K562 (cell line): ENCODE measurements at regions not wholly inside any gene's neighbourhood (a gene's known extent, or its start where the extent isn't known, plus 50 kb on each side); places are given as distances from the start of the nearest gene placed in this dataset.

ENCODE experiments used
- ATAC-seq: fragments of 200-7000 bp; cut with Tn5 transposase; 3 replicates; pipeline ENCODE4 v1.9.1; 2020; ENCODE audit warnings: moderate library complexity
- BruUV-seq: library from RNA; stranded (reverse); fragments of 400-500 nt; replicated peaks from 2 replicates; lab custom pipeline; 2021; lab: Mats Ljungman, UMichigan
- CTCF ChIA-PET: fragments of 300-600 bp; formaldehyde crosslinking; extraction: SDS; loops from one replicate; lab custom pipeline; 2021; ENCODE audit warnings: low intra/inter-chr PET ratio; lab: Yijun Ruan, JAX
- POLR2A ChIA-PET: fragments of 300-600, 350-650 bp; sonication (Branson Sonifier 250); formaldehyde crosslinking; extraction: SDS; loops from one replicate; lab custom pipeline; 2021; ENCODE audit warnings: antibody characterized with exemption, inconsistent platforms; lab: Yijun Ruan, JAX
- DNase-seq, 4 experiments: peaks; one replicate each; pipeline versions ENCODE4 v3.0.0 to v3.0.0-alpha.2; 2011 to 2018; ENCODE audit warnings: low spot score in 3 of 4, mixed read lengths in 3 of 4; ENCODE audit errors: extremely low read depth in 1 of 4
- FAIRE-seq: peaks from 2 replicates; lab custom pipeline; 2011; peaks lifted over from hg19 to GRCh38; lab: Jason Lieb, UNC
- H2AFZ ChIP-seq: 2 replicates; pipeline ENCODE4 v1.6.0; 2011; ENCODE audit warnings: low read depth, low read length, control low read depth, inconsistent platforms
- H3K27ac ChIP-seq: fragments of 200-600 bp; 3 replicates; pipeline ENCODE4 v1.8.0; 2011; ENCODE audit warnings: low read depth, mild to moderate bottlenecking, control low read depth, inconsistent platforms, low read length, moderate library complexity, mixed read lengths; ENCODE audit errors: extremely low read depth
- H3K27me3 ChIP-seq, 2 experiments: fragments of 300-600 bp in 1 of 2; 2 replicates in 1 of 2; 3 replicates in 1 of 2; pipeline versions ENCODE4 v1.6.0 to v1.8.0; 2011; ENCODE audit warnings: inconsistent platforms in 2 of 2, low read length in 2 of 2, mild to moderate bottlenecking in 1 of 2, mixed read lengths in 1 of 2, moderate library complexity in 1 of 2; ENCODE audit not compliant: control insufficient read depth in 2 of 2, insufficient read depth in 2 of 2
- H3K36me3 ChIP-seq: fragments of 300-600 bp; 3 replicates; pipeline ENCODE4 v1.8.0; 2011; ENCODE audit warnings: mild to moderate bottlenecking, low read length, inconsistent platforms; ENCODE audit not compliant: control insufficient read depth, insufficient read depth
- H3K4me1 ChIP-seq, 2 experiments: fragments of 200-600 bp in 1 of 2; replicated peaks in 1 of 2; 2 replicates in 1 of 2; 3 replicates in 1 of 2; pipeline versions ENCODE4 v1.5.1 to v1.8.0; 2011; ENCODE audit warnings: inconsistent platforms in 2 of 2, low read length in 2 of 2, mild to moderate bottlenecking in 1 of 2, mixed read lengths in 1 of 2, moderate library complexity in 1 of 2; ENCODE audit not compliant: control insufficient read depth in 2 of 2, insufficient read depth in 2 of 2
- H3K4me2 ChIP-seq: 2 replicates; pipeline ENCODE4 v1.6.1; 2011; ENCODE audit warnings: low read length, control low read depth, inconsistent platforms, mixed read lengths; ENCODE audit not compliant: insufficient read depth
- H3K4me3 ChIP-seq: fragments of 200-600 bp; sonication (generic), shearing (Covaris generic); 2 replicates; pipeline ENCODE4 v1.5.1; 2016; ENCODE audit warnings: control low read depth, inconsistent platforms
- H3K79me2 ChIP-seq: fragments of 200-600 bp; 3 replicates; pipeline ENCODE4 v1.8.0; 2011; ENCODE audit warnings: low read length, inconsistent platforms; ENCODE audit not compliant: control insufficient read depth, insufficient read depth
- H3K9ac ChIP-seq, 2 experiments: 2 replicates each; pipeline versions ENCODE4 v1.6.0 to v1.6.1; 2011; ENCODE audit warnings: low read depth in 2 of 2, low read length in 2 of 2, control low read depth in 1 of 2, inconsistent platforms in 1 of 2, mild to moderate bottlenecking in 1 of 2, mixed read lengths in 1 of 2; ENCODE audit not compliant: insufficient read depth in 1 of 2
- H3K9me1 ChIP-seq: one replicate; pipeline ENCODE4 v1.6.0; 2011; ENCODE audit warnings: inconsistent platforms, mild to moderate bottlenecking, low read length, moderate library complexity; ENCODE audit not compliant: control insufficient read depth, insufficient read depth
- H3K9me3 ChIP-seq: replicated peaks from 2 replicates; pipeline ENCODE4 v1.5.1; 2011; ENCODE audit warnings: low read depth, low read length, inconsistent platforms; ENCODE audit not compliant: control insufficient read depth, insufficient read depth
- H4K20me1 ChIP-seq: replicated peaks from 2 replicates; pipeline ENCODE4 v1.6.1; 2011; ENCODE audit warnings: low read length, inconsistent platforms, mixed read lengths; ENCODE audit not compliant: control insufficient read depth, insufficient read depth
- ETV6 ChIP-seq, 3 experiments: fragments of 150-350 bp in 1 of 3; sonication (generic) in 1 of 3; formaldehyde crosslinking in 1 of 3; IDR thresholded peaks; 2 replicates each; pipeline versions ENCODE4 v1.6.1 to v1.8.0; 2014 to 2022; ENCODE audit warnings: borderline replicate concordance in 2 of 3, low read depth in 2 of 3, antibody characterized with exemption in 1 of 3, low read length in 1 of 3, mild to moderate bottlenecking in 1 of 3, missing genetic modification reagents in 1 of 3
- GTF2A2 ChIP-seq: IDR thresholded peaks from 2 replicates; pipeline ENCODE4 v1.6.1; 2016; ENCODE audit warnings: mild to moderate bottlenecking, missing genetic modification characterization, missing compliant biosample characterization
- HNRNPH1 ChIP-seq: fragments of 200-400 bp; formaldehyde crosslinking; optimal IDR thresholded peaks from 2 replicates; pipeline ENCODE3; 2017; ENCODE audit warnings: low read depth, mild to moderate bottlenecking, low read length, moderate library complexity
- HNRNPUL1 ChIP-seq: fragments of 200-400 bp; formaldehyde crosslinking; IDR thresholded peaks from 2 replicates; pipeline ENCODE4 v1.6.1; 2017; ENCODE audit warnings: low read length
- ILK ChIP-seq: fragments of 450-650 bp; IDR thresholded peaks from 2 replicates; pipeline ENCODE4 v1.6.1; 2016; ENCODE audit warnings: missing genetic modification characterization, low read depth, mild to moderate bottlenecking, missing compliant biosample characterization, moderate library complexity, borderline replicate concordance
- MAFG ChIP-seq: fragments of 450-650 bp; conservative IDR thresholded peaks from 2 replicates; pipeline ENCODE4 v1.6.1; 2016; ENCODE audit warnings: missing genetic modification characterization, missing compliant biosample characterization
- PTTG1 ChIP-seq: fragments of 450-650 bp; IDR thresholded peaks from 2 replicates; pipeline ENCODE4 v1.6.1; 2016; ENCODE audit warnings: low read depth, mild to moderate bottlenecking, missing genetic modification characterization, missing compliant biosample characterization
- ZBTB7A ChIP-seq: IDR thresholded peaks from 2 replicates; pipeline ENCODE4 v1.6.1; 2011; ENCODE audit warnings: low read depth, mild to moderate bottlenecking, low read length, moderate library complexity, borderline replicate concordance; ENCODE audit not compliant: control insufficient read depth
- ZNF184 ChIP-seq: sonication (generic); formaldehyde crosslinking; IDR thresholded peaks from 2 replicates; pipeline ENCODE4 v1.5.0; 2020; ENCODE audit warnings: missing genetic modification reagents
- ZNF239 ChIP-seq: fragments of 250-450 bp; sonication (Bioruptor Pico); IDR thresholded peaks from 2 replicates; pipeline ENCODE4 v1.4.0; 2020; ENCODE audit warnings: mild to moderate bottlenecking
- ZNF354B ChIP-seq: fragments of 250-450 bp; sonication (Bioruptor Pico); IDR thresholded peaks from 2 replicates; pipeline ENCODE4 v1.4.0; 2020
- WGBS: fragments of 100-300 bp; shearing (Covaris generic); methylation state at CpG from one replicate; pipeline ENCODE4 v1.1.6; 2016; ENCODE audit warnings: low coverage, mixed read lengths; ENCODE audit not compliant: insufficient coverage; ENCODE audit errors: missing lambda C conversion rate; 5-methylcytosine and 5-hydroxymethylcytosine counted together
- in situ Hi-C: fragments of 300-500 bp; cut with MboI; formaldehyde crosslinking; loops from 4 replicates; pipeline ENCODE4 v1.15.0; 2018; ENCODE audit warnings: inconsistent platforms, mixed read lengths
- intact Hi-C: fragments of 100-400 bp; cut with micrococcal nuclease; formaldehyde crosslinking; loops from 2 replicates; pipeline ENCODE4 v1.14.2; 2022
- TF ChIP-seq, protein P1 (sequence below): fragments of 250-450 bp; sonication (Bioruptor Pico); IDR thresholded peaks from 2 replicates; pipeline ENCODE4 v1.5.0; 2022; ENCODE audit warnings: mild to moderate bottlenecking
- TF ChIP-seq, protein P2 (sequence below): fragments of 450-650 bp; formaldehyde crosslinking; conservative IDR thresholded peaks from 2 replicates; pipeline ENCODE4 v1.4.0; 2022; ENCODE audit warnings: mild to moderate bottlenecking, missing genetic modification characterization
- TF ChIP-seq, protein P3 (sequence below): fragments of 450-650 bp; IDR thresholded peaks from 2 replicates; pipeline ENCODE4 v1.7.0; 2016; ENCODE audit warnings: borderline replicate concordance
- TF ChIP-seq, protein P4 (sequence below): fragments of 450-650 bp; conservative IDR thresholded peaks from 2 replicates; pipeline ENCODE4 v1.6.1; 2016; ENCODE audit warnings: missing genetic modification characterization, low read depth, mild to moderate bottlenecking, control low read depth, missing compliant biosample characterization

DNA sequence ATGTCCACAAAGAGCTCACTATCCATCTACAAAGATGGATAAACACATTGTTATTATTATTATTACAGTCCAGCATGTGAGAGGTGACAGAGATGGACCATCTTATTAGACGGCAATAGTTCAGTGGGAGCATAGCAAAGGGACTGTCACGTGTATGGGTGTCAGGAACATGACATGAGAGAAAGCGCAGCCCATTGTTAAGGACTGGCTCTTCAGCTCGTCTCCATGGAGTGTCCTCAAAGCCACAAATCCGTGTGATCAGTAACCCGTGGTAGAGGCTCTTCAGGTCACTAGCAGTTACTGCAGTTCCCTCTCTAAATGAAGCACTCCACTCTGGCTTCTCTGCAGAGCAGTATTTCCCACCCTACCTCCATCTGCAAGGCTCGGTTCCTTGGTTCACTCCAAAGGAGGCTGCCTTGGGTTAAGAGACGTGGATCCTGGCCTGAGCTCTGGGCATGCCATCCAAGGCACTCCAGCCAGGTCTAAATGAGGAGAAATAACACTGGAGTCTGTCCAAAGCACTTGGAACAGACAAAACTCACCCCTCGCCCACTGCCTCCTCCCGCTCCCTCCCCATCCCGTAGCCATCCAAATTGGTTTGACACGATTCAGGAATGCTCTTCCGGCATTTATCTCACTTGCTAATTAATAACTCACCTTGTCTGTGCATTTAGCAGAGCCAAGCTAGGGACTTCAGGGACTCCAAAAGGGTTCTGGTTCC is 122.3 kb upstream of the WWC1 start:
- no peak for ATAC-seq
- 0% methylated on average over 13 of the region's 13 CpGs for WGBS
- POLR2A ChIA-PET, result no interaction called here
- TF ChIP-seq ZNF239 (no peak), MAFG (tag) (no peak), PTTG1 (tag) (no peak), ZNF354B (CRISPR knock-in tag) (no peak), ZBTB7A (no peak), ILK (tag) (no peak), HNRNPH1 (no peak), HNRNPUL1 (no peak), GTF2A2 (tag) (no peak), ZNF184 (CRISPR knock-in tag) (no peak), ETV6 (IDR thresholded peaks at IDR 0.05; ENCODE audit: borderline replicate concordance in 1 of 2, low read depth in 2 of 2, low read length in 1 of 2) (no peak), ETV6 (CRISPR knock-in tag; IDR thresholded peaks at IDR 0.05; ENCODE audit: borderline replicate concordance) (no peak)
- TF ChIP-seq, protein P1, sequence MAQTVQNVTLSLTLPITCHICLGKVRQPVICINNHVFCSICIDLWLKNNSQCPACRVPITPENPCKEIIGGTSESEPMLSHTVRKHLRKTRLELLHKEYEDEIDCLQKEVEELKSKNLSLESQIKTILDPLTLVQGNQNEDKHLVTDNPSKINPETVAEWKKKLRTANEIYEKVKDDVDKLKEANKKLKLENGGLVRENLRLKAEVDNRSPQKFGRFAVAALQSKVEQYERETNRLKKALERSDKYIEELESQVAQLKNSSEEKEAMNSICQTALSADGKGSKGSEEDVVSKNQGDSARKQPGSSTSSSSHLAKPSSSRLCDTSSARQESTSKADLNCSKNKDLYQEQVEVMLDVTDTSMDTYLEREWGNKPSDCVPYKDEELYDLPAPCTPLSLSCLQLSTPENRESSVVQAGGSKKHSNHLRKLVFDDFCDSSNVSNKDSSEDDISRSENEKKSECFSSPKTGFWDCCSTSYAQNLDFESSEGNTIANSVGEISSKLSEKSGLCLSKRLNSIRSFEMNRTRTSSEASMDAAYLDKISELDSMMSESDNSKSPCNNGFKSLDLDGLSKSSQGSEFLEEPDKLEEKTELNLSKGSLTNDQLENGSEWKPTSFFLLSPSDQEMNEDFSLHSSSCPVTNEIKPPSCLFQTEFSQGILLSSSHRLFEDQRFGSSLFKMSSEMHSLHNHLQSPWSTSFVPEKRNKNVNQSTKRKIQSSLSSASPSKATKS (CRISPR knock-in tag), result no peak
- TF ChIP-seq, protein P2, sequence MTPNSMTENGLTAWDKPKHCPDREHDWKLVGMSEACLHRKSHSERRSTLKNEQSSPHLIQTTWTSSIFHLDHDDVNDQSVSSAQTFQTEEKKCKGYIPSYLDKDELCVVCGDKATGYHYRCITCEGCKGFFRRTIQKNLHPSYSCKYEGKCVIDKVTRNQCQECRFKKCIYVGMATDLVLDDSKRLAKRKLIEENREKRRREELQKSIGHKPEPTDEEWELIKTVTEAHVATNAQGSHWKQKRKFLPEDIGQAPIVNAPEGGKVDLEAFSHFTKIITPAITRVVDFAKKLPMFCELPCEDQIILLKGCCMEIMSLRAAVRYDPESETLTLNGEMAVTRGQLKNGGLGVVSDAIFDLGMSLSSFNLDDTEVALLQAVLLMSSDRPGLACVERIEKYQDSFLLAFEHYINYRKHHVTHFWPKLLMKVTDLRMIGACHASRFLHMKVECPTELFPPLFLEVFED (CRISPR knock-in tag), result no peak
- TF ChIP-seq, protein P3, sequence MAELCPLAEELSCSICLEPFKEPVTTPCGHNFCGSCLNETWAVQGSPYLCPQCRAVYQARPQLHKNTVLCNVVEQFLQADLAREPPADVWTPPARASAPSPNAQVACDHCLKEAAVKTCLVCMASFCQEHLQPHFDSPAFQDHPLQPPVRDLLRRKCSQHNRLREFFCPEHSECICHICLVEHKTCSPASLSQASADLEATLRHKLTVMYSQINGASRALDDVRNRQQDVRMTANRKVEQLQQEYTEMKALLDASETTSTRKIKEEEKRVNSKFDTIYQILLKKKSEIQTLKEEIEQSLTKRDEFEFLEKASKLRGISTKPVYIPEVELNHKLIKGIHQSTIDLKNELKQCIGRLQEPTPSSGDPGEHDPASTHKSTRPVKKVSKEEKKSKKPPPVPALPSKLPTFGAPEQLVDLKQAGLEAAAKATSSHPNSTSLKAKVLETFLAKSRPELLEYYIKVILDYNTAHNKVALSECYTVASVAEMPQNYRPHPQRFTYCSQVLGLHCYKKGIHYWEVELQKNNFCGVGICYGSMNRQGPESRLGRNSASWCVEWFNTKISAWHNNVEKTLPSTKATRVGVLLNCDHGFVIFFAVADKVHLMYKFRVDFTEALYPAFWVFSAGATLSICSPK, result no peak
- TF ChIP-seq, protein P4, sequence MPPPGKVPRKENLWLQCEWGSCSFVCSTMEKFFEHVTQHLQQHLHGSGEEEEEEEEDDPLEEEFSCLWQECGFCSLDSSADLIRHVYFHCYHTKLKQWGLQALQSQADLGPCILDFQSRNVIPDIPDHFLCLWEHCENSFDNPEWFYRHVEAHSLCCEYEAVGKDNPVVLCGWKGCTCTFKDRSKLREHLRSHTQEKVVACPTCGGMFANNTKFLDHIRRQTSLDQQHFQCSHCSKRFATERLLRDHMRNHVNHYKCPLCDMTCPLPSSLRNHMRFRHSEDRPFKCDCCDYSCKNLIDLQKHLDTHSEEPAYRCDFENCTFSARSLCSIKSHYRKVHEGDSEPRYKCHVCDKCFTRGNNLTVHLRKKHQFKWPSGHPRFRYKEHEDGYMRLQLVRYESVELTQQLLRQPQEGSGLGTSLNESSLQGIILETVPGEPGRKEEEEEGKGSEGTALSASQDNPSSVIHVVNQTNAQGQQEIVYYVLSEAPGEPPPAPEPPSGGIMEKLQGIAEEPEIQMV (tag), result no peak

More for the DNA sequence above, 122.3 kb upstream of the WWC1 start:
- Histone ChIP-seq H3K4me1 (no peaks in the 10 kb centered on the region), H4K20me1 (no peaks in the 10 kb centered on the region), H3K36me3 (no peaks in the 10 kb centered on the region), H3K27ac (no peak overlapping the region), H3K9me3 (no peaks in the 10 kb centered on the region), H3K27me3 (no peaks in the 10 kb centered on the region; a peak in 1 of 5 replicates), H3K4me3 (no peak overlapping the region), H2AFZ (no peak overlapping the region), H3K79me2 (no peaks in the 10 kb centered on the region), H3K9me1 (no peaks in the 10 kb centered on the region), H3K4me2 (no peak overlapping the region), H3K9ac (no peak overlapping the region)
- DNase-seq, result no peak
- CTCF ChIA-PET, result no interaction called here
- FAIRE-seq, result no peak
- no TSS peak for BruUV-seq
- in situ Hi-C loops (no loop called here), intact Hi-C loops (no loop called here)
